ENCODE measurements at regions not wholly inside any gene's neighbourhood (a gene's known extent, or its start where the extent isn't known, plus 50 kb on each side); places are given as distances from the start of the nearest gene placed in this dataset.
"Not testable (repeated sequence)": the region's sequence is repeated elsewhere in the genome, so short reads cannot be mapped to it uniquely, and the experiment has no call there.

GRCh38 chr16:25563700-25564099, 128.1 kb upstream of the HS3ST4 start:
- no peak for DNase-seq (ENCODE audit: low read depth)

GRCh38 chr16:25561723-25562122, 130.0 kb upstream of the HS3ST4 start:
- DNase-seq (ENCODE audit: low read depth): not testable (repeated sequence)

GRCh38 chr16:25556968-25557312, 134.8 kb upstream of the HS3ST4 start:
- not testable (repeated sequence) for DNase-seq (ENCODE audit: low read depth)

GRCh38 chr16:25556289-25556967, 135.3 kb upstream of the HS3ST4 start:
- DNase-seq (ENCODE audit: low read depth): not testable (repeated sequence)

- DNase-seq (ENCODE audit: low read depth): no peak
These were observed 137.9 kb upstream of the HS3ST4 start for GRCh38 chr16:25553711-25554436.

GRCh38 chr16:25550647-25551046, 141.1 kb upstream of the HS3ST4 start:
- DNase-seq (ENCODE audit: low read depth): no peak

GRCh38 chr16:25546791-25547190, 145.0 kb upstream of the HS3ST4 start:
- DNase-seq (ENCODE audit: low read depth): peak; percentile 10

- no peak for DNase-seq (ENCODE audit: low read depth)
These were observed 147.5 kb upstream of the HS3ST4 start for GRCh38 chr16:25544294-25544693.

GRCh38 chr16:25542306-25542705, 149.5 kb upstream of the HS3ST4 start:
- DNase-seq (ENCODE audit: low read depth): no peak

- DNase-seq (ENCODE audit: low read depth): not testable (repeated sequence)
These were observed 152.0 kb upstream of the HS3ST4 start for GRCh38 chr16:25539767-25540166.

GRCh38 chr16:25523183-25523582, 168.6 kb upstream of the HS3ST4 start:
- no peak for DNase-seq (ENCODE audit: low read depth)

GRCh38 chr16:25512041-25512440, 179.7 kb upstream of the HS3ST4 start:
- no peak for DNase-seq (ENCODE audit: low read depth)

GRCh38 chr16:25509456-25509855, 182.3 kb upstream of the HS3ST4 start:
- no peak for DNase-seq (ENCODE audit: low read depth)

GRCh38 chr16:25501530-25502255, 190.1 kb upstream of the HS3ST4 start:
- DNase-seq (ENCODE audit: low read depth): peak; percentile 1

GRCh38 chr16:25494292-25494691, 197.5 kb upstream of the HS3ST4 start:
- DNase-seq (ENCODE audit: low read depth): peak; percentile 20

- DNase-seq (ENCODE audit: low read depth): peak; percentile 73
These were observed 198.5 kb upstream of the HS3ST4 start for GRCh38 chr16:25493136-25493811.

- DNase-seq (ENCODE audit: low read depth): no peak
These were observed 203.3 kb upstream of the HS3ST4 start for GRCh38 chr16:25488435-25488834.

- no peak for DNase-seq (ENCODE audit: low read depth)
These were observed 203.9 kb upstream of the HS3ST4 start for GRCh38 chr16:25487888-25488287.

- DNase-seq (ENCODE audit: low read depth): peak; percentile 69
These were observed 210.1 kb upstream of the HS3ST4 start for GRCh38 chr16:25481636-25482035.

- DNase-seq (ENCODE audit: low read depth): peak; percentile 9
These were observed 213.3 kb upstream of the HS3ST4 start for GRCh38 chr16:25478476-25478875.

- DNase-seq (ENCODE audit: low read depth): no peak
These were observed 206.4 kb upstream of the ZKSCAN2 start for GRCh38 chr16:25464058-25464457.

GRCh38 chr16:25449802-25450201, 192.2 kb upstream of the ZKSCAN2 start:
- no peak for DNase-seq (ENCODE audit: low read depth)

Measured in M059J (cell line).